COLO668 (cell line): ENCODE measurements at regions not wholly inside any gene's neighbourhood (a gene's known extent, or its start where the extent isn't known, plus 50 kb on each side); places are given as distances from the start of the nearest gene placed in this dataset.
A peak's percentile ranks its signal among the peaks of the same experiment; 100 is the strongest.
"Not testable (repeated sequence)": the region's sequence is repeated elsewhere in the genome, so short reads cannot be mapped to it uniquely, and the experiment has no call there.

Source experiments
- DNase-seq: peaks from one replicate; lab custom pipeline; 2025; ENCODE audit not compliant: unreplicated experiment; lab: John Stamatoyannopoulos, UW

- no peak for DNase-seq
Observed at GRCh38 chr15:26197060-26197459, 333.9 kb upstream of the ATP10A start.

- no peak for DNase-seq
Observed at GRCh38 chr15:26191193-26191592, 328.1 kb upstream of the ATP10A start.

GRCh38 chr15:26186138-26186537, 323.0 kb upstream of the ATP10A start:
- DNase-seq, result not testable (repeated sequence)

- DNase-seq, result no peak
Observed at GRCh38 chr15:26182441-26182840, 319.3 kb upstream of the ATP10A start.

GRCh38 chr15:26179906-26180305, 316.8 kb upstream of the ATP10A start:
- DNase-seq, result peak; percentile 29

- no peak for DNase-seq
Observed at GRCh38 chr15:26178640-26179220, 315.6 kb upstream of the ATP10A start.

- no peak for DNase-seq
Observed at GRCh38 chr15:26177816-26178215, 314.7 kb upstream of the ATP10A start.

GRCh38 chr15:26176831-26177230, 313.7 kb upstream of the ATP10A start:
- DNase-seq, result no peak

- DNase-seq, result no peak
Observed at GRCh38 chr15:26171266-26171665, 308.1 kb upstream of the ATP10A start.

- DNase-seq, result no peak
Observed at GRCh38 chr15:26166429-26166828, 303.3 kb upstream of the ATP10A start.

- no peak for DNase-seq
Observed at GRCh38 chr15:26165546-26165945, 302.4 kb upstream of the ATP10A start.

- no peak for DNase-seq
Observed at GRCh38 chr15:26160343-26160742, 297.2 kb upstream of the ATP10A start.

GRCh38 chr15:26158176-26158575, 295.0 kb upstream of the ATP10A start:
- DNase-seq, result no peak

GRCh38 chr15:26157081-26157480, 294.0 kb upstream of the ATP10A start:
- DNase-seq, result peak; percentile 15

- DNase-seq, result no peak
Observed at GRCh38 chr15:26156051-26156450, 292.9 kb upstream of the ATP10A start.

GRCh38 chr15:26148156-26148860, 285.2 kb upstream of the ATP10A start:
- DNase-seq, result no peak

- no peak for DNase-seq
Observed at GRCh38 chr15:26146202-26146601, 283.1 kb upstream of the ATP10A start.

- DNase-seq, result no peak
Observed at GRCh38 chr15:26145796-26146195, 282.7 kb upstream of the ATP10A start.

GRCh38 chr15:26144836-26145235, 281.7 kb upstream of the ATP10A start:
- DNase-seq, result no peak

GRCh38 chr15:26143221-26143620, 280.1 kb upstream of the ATP10A start:
- DNase-seq, result no peak

GRCh38 chr15:26134812-26135211, 271.7 kb upstream of the ATP10A start:
- DNase-seq, result no peak

GRCh38 chr15:26134152-26134551, 271.0 kb upstream of the ATP10A start:
- DNase-seq, result no peak

- DNase-seq, result no peak
Observed at GRCh38 chr15:26132811-26133210, 269.7 kb upstream of the ATP10A start.
